K562 (cell line): ENCODE measurements at regions not wholly inside any gene's neighbourhood (a gene's known extent, or its start where the extent isn't known, plus 50 kb on each side); places are given as distances from the start of the nearest gene placed in this dataset.

Source experiments
- CHD4 ChIP-seq: fragments of 200-600 bp; sonication (generic); IDR thresholded peaks from 3 replicates; pipeline ENCODE4 v1.6.1; 2012; ENCODE audit warnings: low read depth, mild to moderate bottlenecking, mixed read lengths, low read length, inconsistent platforms; ENCODE audit not compliant: insufficient read depth, insufficient replicate concordance, poor library complexity, severe bottlenecking
- GABPA ChIP-seq: fragments of 200-800 bp; sonication (Bioruptor generic); conservative IDR thresholded peaks from 2 replicates; pipeline ENCODE4 v1.6.1; 2016; ENCODE audit warnings: low read depth, missing genetic modification characterization, missing compliant biosample characterization
- GABPB2 ChIP-seq: fragments of 250-450 bp; sonication (Bioruptor Pico); conservative IDR thresholded peaks from 2 replicates; pipeline ENCODE4 v1.5.1; 2021; ENCODE audit warnings: mild to moderate bottlenecking
- MCM7 ChIP-seq, 2 experiments: fragments of 450-650 bp; IDR thresholded peaks; 2 replicates each; pipeline ENCODE4 v1.6.1; 2016 to 2018
- NFIC ChIP-seq: fragments of 450-650 bp; IDR thresholded peaks from 2 replicates; pipeline ENCODE4 v1.6.1; 2017; ENCODE audit warnings: mild to moderate bottlenecking, inconsistent platforms
- PCBP2 ChIP-seq: fragments of 200-400 bp; formaldehyde crosslinking; IDR thresholded peaks from 2 replicates; pipeline ENCODE4 v1.6.1; 2018; ENCODE audit warnings: low read length, low read depth, mild to moderate bottlenecking, moderate library complexity; ENCODE audit not compliant: poor library complexity, severe bottlenecking
- POLR2AphosphoS5 ChIP-seq: IDR thresholded peaks from 2 replicates; pipeline ENCODE4 v1.6.1; 2011; ENCODE audit warnings: mild to moderate bottlenecking, low read depth, low read length, moderate library complexity; ENCODE audit not compliant: control insufficient read depth, insufficient read depth
- POLR2G ChIP-seq: fragments of 200-400 bp; formaldehyde crosslinking; IDR thresholded peaks from 2 replicates; pipeline ENCODE4 v1.6.1; 2017; ENCODE audit warnings: low read depth, mild to moderate bottlenecking, antibody characterized with exemption, low read length, moderate library complexity
- POLR2H ChIP-seq: IDR thresholded peaks from 2 replicates; pipeline ENCODE4 v1.6.1; 2016; ENCODE audit warnings: missing genetic modification characterization, low read depth, mild to moderate bottlenecking, control low read depth, missing compliant biosample characterization, moderate library complexity
- RBM34 ChIP-seq: fragments of 200-400 bp; formaldehyde crosslinking; IDR thresholded peaks from 2 replicates; pipeline ENCODE4 v1.6.1; 2018; ENCODE audit warnings: low read length, borderline replicate concordance; ENCODE audit not compliant: insufficient read depth
- U2AF1 ChIP-seq: fragments of 200-400 bp; formaldehyde crosslinking; optimal IDR thresholded peaks from 2 replicates; pipeline ENCODE3; 2017; ENCODE audit warnings: mild to moderate bottlenecking, low read depth, low read length, moderate library complexity
- ZFX ChIP-seq: sonication (generic); formaldehyde crosslinking; IDR thresholded peaks from 2 replicates; pipeline ENCODE4 v1.8.0; 2022; ENCODE audit warnings: mild to moderate bottlenecking, missing genetic modification reagents, moderate library complexity
- ZNF184 ChIP-seq: sonication (generic); formaldehyde crosslinking; IDR thresholded peaks from 2 replicates; pipeline ENCODE4 v1.5.0; 2020; ENCODE audit warnings: missing genetic modification reagents
- ZNF232 ChIP-seq: sonication (generic); formaldehyde crosslinking; IDR thresholded peaks from 2 replicates; pipeline ENCODE4 v1.8.0; 2022; ENCODE audit warnings: mild to moderate bottlenecking, missing genetic modification reagents
- ZNF384 ChIP-seq: IDR thresholded peaks from 2 replicates; pipeline ENCODE4 v1.6.1; 2012; ENCODE audit warnings: low read depth, low read length, improper control_type of control experiment
- ZNF699 ChIP-seq: fragments of 250-450 bp; sonication (Bioruptor Pico); IDR thresholded peaks from 2 replicates; pipeline ENCODE4 v1.8.0; 2021; ENCODE audit warnings: mild to moderate bottlenecking, moderate library complexity; ENCODE audit not compliant: insufficient replicate concordance
- TF ChIP-seq, protein P1 (sequence below): fragments of 250-450 bp; sonication (Bioruptor Pico); IDR thresholded peaks from 2 replicates; pipeline ENCODE4 v1.4.0; 2020
- TF ChIP-seq, protein P2 (sequence below): fragments of 250-450 bp; sonication (Bioruptor Pico); IDR thresholded peaks from 2 replicates; pipeline ENCODE4 v1.5.0; 2021; ENCODE audit warnings: mild to moderate bottlenecking, moderate library complexity
- TF ChIP-seq, protein P3 (sequence below), 2 experiments: fragments of 450-650 bp in 1 of 2; sonication (generic) in 1 of 2; formaldehyde crosslinking; conservative IDR thresholded peaks; 2 replicates each; pipeline versions ENCODE4 v1.4.0 to v1.8.1; 2020 to 2022; ENCODE audit warnings: mild to moderate bottlenecking in 1 of 2, missing genetic modification reagents in 1 of 2
- TF ChIP-seq, protein P4 (sequence below): fragments of 450-650 bp; conservative IDR thresholded peaks from 2 replicates; pipeline ENCODE4 v1.6.1; 2016; ENCODE audit warnings: missing genetic modification characterization, low read depth, mild to moderate bottlenecking, control low read depth, missing compliant biosample characterization

DNA sequence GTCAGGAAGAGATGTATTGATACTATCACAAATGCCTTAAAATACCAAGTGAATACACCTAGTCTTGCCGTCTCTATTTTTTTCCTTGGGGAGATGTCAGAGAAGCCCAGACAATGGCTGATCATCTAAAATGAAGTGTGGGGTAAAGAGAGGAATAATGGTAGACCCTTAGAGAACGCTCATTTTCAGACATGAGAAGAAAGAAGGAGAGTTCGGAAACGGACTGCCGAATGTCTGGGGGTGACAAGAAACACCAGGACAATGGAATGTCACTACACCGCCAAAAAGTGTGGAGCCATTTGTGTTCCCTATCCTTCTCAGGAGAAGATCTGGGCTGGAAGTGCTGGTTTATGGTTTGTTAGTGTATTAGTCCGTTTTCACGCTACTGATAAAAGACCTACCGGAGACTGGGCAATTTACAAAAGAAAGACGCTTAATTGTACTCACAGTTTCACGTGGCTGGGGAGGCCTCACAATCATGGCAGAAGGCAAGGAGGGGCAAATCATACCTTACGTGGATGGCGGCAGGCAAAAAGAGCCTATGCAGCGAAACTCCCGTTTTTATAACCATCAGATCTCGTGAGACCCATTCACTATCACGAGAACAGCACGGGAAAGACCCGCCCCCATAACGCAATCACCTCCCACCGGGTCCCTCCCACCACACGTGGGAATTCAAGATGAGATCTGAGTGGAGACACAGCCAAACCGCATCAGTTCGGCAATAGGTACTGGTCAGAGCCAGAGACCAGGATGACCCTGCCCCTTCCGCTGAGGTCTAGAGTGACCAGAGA, 743.7 kb downstream of the GALR1 start (continued):
- TF ChIP-seq POLR2G (peak; percentile 77), POLR2AphosphoS5 (peak; percentile 98), POLR2H (tag) (peak; percentile 96), ZFX (CRISPR knock-in tag) (peak; percentile 91), NFIC (peak; percentile 56), ZNF384 (no peak), ZNF184 (CRISPR knock-in tag) (no peak), GABPA (0 out of 2 replicates have a peak, but pooled peaks have one; percentile 15), ZNF232 (CRISPR knock-in tag) (no peak), CHD4 (no peak), MCM7 (IDR thresholded peaks at IDR 0.05) (no peak), GABPB2 (CRISPR knock-in tag) (no peak), ZNF699 (no peak), U2AF1 (no peak), PCBP2 (no peak), RBM34 (no peak)
- TF ChIP-seq, protein P1, sequence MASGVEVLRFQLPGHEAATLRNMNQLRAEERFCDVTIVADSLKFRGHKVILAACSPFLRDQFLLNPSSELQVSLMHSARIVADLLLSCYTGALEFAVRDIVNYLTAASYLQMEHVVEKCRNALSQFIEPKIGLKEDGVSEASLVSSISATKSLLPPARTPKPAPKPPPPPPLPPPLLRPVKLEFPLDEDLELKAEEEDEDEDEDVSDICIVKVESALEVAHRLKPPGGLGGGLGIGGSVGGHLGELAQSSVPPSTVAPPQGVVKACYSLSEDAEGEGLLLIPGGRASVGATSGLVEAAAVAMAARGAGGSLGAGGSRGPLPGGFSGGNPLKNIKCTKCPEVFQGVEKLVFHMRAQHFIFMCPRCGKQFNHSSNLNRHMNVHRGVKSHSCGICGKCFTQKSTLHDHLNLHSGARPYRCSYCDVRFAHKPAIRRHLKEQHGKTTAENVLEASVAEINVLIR (CRISPR knock-in tag), result no peak
- TF ChIP-seq, protein P2, sequence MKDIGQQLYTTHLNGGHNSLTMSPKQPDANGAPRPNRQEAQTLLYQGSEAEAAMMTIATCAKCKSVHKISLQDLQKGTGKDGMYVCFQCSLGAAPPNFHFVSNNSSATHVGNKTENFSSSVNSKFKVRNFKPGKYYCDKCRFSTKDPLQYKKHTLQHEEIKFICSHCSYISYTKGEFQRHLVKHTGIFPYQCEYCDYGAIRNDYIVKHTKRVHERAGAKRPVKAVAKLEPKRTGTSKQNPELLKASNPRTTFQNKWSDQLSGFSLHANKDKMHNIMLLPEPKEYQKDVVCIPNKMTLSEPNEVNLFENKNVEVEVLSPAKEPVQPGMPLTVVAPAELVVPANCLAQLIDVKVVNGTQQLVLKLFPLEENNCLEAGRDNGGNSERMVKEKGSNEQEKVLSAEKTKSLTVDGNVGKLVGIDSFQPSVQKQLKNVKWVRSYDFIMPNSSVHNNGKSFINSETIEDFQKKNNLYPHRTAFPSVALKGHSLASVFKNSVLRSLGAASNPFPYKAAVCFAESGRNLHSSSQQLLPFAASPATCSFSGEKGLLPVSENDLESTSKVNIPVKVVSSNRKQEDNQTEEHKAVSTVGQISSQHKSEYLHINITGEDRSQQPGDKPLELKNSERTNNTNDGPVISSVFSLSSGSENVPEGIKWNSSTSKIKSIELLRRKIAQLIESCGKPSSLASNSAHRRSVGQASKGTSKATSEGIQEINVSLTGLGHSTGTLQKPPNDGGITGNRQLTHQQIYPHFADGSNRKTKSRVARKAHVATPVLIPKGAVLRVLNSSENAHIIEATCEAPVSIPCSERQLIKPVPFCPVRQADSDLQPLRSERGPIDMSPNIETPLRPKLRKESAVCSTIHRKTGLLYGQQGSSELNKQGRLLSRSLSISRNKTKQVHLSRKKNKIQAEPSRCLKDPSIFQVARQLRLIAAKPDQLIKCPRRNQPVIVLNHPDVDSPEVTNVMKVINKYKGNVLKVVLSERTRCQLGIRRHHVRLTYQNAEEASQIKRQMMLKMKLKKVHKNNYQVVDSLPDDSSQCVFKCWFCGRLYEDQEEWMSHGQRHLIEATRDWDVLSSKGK (CRISPR knock-in tag), result no peak
- TF ChIP-seq, protein P3, sequence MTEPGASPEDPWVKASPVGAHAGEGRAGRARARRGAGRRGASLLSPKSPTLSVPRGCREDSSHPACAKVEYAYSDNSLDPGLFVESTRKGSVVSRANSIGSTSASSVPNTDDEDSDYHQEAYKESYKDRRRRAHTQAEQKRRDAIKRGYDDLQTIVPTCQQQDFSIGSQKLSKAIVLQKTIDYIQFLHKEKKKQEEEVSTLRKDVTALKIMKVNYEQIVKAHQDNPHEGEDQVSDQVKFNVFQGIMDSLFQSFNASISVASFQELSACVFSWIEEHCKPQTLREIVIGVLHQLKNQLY (CRISPR knock-in tag; conservative IDR thresholded peaks at IDR 0.05), result no peak
- TF ChIP-seq, protein P4, sequence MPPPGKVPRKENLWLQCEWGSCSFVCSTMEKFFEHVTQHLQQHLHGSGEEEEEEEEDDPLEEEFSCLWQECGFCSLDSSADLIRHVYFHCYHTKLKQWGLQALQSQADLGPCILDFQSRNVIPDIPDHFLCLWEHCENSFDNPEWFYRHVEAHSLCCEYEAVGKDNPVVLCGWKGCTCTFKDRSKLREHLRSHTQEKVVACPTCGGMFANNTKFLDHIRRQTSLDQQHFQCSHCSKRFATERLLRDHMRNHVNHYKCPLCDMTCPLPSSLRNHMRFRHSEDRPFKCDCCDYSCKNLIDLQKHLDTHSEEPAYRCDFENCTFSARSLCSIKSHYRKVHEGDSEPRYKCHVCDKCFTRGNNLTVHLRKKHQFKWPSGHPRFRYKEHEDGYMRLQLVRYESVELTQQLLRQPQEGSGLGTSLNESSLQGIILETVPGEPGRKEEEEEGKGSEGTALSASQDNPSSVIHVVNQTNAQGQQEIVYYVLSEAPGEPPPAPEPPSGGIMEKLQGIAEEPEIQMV (tag), result no peak
